ENCODE measurements at regions not wholly inside any gene's neighbourhood (a gene's known extent, or its start where the extent isn't known, plus 50 kb on each side); places are given as distances from the start of the nearest gene placed in this dataset.

DNA sequence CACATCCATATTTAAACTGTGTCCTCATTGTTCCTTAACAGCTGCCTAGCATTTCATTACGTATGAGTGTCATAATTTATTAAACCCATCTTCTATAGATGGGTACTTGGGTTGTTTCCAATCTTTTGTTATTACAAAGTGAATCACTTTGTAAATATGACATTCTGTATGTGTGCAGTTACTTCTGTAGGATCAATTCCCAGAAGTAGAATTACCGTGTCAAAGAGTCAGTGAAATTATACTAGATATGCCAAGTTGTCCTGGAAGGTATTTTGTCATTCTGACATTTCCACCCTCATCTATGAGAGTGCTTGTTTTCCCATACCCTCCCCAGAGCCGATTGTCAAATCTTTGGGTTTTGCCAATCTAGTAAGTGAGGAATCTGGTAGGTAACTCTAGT is 194.5 kb upstream of the APCDD1 start:
- Histone ChIP-seq H3K27me3 (ENCODE audit: control insufficient read depth in 3 of 3, insufficient read depth in 3 of 3, low read length in 2 of 3) (no peaks in the 10 kb centered on the region), H3K27ac (ENCODE audit: low read depth in 1 of 2, low read length in 1 of 2) (no peak overlapping the region), H3K4me1 (ENCODE audit: control insufficient read depth in 5 of 5, insufficient read depth in 5 of 5, low read length in 5 of 5) (peaks cover 0 to 4% (median 0%) of the 10 kb centered on the region in 5 donors), H3K9me3 (ENCODE audit: control insufficient read depth in 4 of 4, insufficient read depth in 3 of 4, low read length in 3 of 4) (peaks cover 0 to 9% (median 0%) of the 10 kb centered on the region in 4 donors), H3K9ac (ENCODE audit: insufficient read depth in 1 of 2, low read length in 2 of 2) (no peak overlapping the region), H3K36me3 (ENCODE audit: control insufficient read depth in 4 of 4, insufficient read depth in 4 of 4, low read length in 4 of 4) (no peaks in the 10 kb centered on the region), H3K4me3 (no peak overlapping the region)
- WGBS, 2 donors: 74 to 81% methylated on average over 3 of the region's 3 CpGs
- no peak for DNase-seq
- TF ChIP-seq, protein P1, sequence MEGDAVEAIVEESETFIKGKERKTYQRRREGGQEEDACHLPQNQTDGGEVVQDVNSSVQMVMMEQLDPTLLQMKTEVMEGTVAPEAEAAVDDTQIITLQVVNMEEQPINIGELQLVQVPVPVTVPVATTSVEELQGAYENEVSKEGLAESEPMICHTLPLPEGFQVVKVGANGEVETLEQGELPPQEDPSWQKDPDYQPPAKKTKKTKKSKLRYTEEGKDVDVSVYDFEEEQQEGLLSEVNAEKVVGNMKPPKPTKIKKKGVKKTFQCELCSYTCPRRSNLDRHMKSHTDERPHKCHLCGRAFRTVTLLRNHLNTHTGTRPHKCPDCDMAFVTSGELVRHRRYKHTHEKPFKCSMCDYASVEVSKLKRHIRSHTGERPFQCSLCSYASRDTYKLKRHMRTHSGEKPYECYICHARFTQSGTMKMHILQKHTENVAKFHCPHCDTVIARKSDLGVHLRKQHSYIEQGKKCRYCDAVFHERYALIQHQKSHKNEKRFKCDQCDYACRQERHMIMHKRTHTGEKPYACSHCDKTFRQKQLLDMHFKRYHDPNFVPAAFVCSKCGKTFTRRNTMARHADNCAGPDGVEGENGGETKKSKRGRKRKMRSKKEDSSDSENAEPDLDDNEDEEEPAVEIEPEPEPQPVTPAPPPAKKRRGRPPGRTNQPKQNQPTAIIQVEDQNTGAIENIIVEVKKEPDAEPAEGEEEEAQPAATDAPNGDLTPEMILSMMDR (IDR thresholded peaks at IDR 0.05; ENCODE audit: control extremely low read depth, extremely low read depth): no peak
- no peak for ATAC-seq (ENCODE audit: insufficient read depth, low FRiP score)

DNA sequence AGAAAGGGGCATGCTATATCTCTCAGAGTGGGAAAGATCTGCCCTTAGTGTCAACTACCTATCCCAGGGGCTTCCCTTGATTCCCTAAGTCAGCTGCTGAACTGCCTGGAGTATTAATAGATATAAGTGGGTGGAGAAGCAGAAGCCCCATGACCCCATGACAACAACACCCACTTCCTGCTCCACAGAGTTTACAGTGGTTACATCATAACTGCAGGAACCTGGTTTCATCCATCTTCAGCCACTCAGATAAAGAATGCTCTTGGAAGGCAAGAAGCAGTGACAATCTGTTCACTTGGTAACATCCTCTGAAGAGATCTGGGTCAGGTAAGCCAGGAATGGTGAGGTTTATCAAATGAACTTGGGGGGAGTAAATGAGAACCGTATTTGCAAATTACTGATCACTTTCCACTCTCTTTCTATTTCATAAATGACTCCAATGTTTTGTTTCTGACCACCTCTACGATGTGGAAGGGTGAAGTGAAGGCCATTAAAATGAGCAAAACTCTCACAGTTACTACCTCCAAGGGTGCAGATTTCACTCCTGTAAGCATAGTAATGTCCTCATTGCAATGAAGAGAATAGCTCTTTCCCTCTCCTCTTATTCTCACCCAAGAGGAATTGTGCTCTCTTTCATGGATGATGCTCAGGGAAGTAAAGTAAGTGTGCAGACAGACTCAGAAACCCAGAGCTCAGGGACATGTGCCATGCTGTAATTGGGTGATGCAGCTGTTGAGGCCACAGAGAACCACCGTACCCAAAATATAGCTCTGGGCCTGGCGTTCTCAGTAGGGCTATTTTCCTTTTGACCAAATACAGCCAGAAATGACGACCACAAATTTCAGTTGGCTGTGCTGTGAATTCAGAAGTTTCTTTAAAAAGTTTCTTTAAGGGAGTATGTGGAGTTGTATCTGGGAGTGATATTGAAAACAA is 192.8 kb upstream of the APCDD1 start:
- H3K27me3 ChIP-seq (ENCODE audit: control insufficient read depth in 3 of 3, insufficient read depth in 3 of 3, low read length in 2 of 3): no peaks in the 10 kb centered on the region

DNA sequence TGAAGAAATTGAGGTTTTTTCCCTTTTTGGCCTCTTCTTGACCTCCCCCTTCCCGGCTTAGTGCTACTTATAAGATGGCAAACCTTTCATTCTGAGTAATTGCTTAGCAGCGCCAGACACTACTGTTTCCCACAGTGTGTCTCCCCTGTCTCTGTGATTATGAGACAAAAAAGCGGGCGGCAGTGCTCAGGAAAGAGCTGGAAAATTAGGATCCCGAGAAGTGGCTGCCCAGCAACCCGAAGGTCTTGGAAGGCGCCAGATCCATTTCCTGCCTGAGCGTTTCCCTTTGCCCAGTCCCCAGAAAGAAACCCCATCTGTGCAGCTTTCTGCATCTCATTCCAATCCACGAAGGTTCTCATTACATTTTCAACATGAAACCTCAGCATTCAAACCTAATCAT is 191.9 kb upstream of the APCDD1 start:
- no peak for DNase-seq
- no peaks in the 10 kb centered on the region for H3K36me3 ChIP-seq (ENCODE audit: control insufficient read depth in 4 of 4, insufficient read depth in 4 of 4, low read length in 4 of 4)

More for the DNA sequence above, 192.8 kb upstream of the APCDD1 start:
- WGBS, 2 donors: 94 to 96% methylated on average over 5 of the region's 5 CpGs
- DNase-seq: no peak
- TF ChIP-seq, protein P1 (IDR thresholded peaks at IDR 0.05; ENCODE audit: control extremely low read depth, extremely low read depth): no peak
- Histone ChIP-seq H3K36me3 (ENCODE audit: control insufficient read depth in 4 of 4, insufficient read depth in 4 of 4, low read length in 4 of 4) (no peaks in the 10 kb centered on the region), H3K4me3 (no peak overlapping the region), H3K4me1 (ENCODE audit: control insufficient read depth in 5 of 5, insufficient read depth in 5 of 5, low read length in 5 of 5) (peaks cover 0 to 5% (median 0%) of the 10 kb centered on the region in 5 donors), H3K9ac (ENCODE audit: insufficient read depth in 1 of 2, low read length in 2 of 2) (no peak overlapping the region), H3K27ac (ENCODE audit: low read depth in 1 of 2, low read length in 1 of 2) (no peak overlapping the region), H3K9me3 (ENCODE audit: control insufficient read depth in 4 of 4, insufficient read depth in 3 of 4, low read length in 3 of 4) (peaks cover 0 to 9% (median 0%) of the 10 kb centered on the region in 4 donors)
- ATAC-seq (ENCODE audit: insufficient read depth, low FRiP score): no peak

More for the DNA sequence above, 191.9 kb upstream of the APCDD1 start:
- no peaks in the 10 kb centered on the region for H3K27me3 ChIP-seq (ENCODE audit: control insufficient read depth in 3 of 3, insufficient read depth in 3 of 3, low read length in 2 of 3)
- H3K27ac ChIP-seq (ENCODE audit: low read depth in 1 of 2, low read length in 1 of 2): no peak overlapping the region
- ATAC-seq (ENCODE audit: insufficient read depth, low FRiP score): no peak
- H3K4me3 ChIP-seq: no peak overlapping the region
- no peak overlapping the region for H3K9ac ChIP-seq (ENCODE audit: insufficient read depth in 1 of 2, low read length in 2 of 2)
- H3K9me3 ChIP-seq (ENCODE audit: control insufficient read depth in 4 of 4, insufficient read depth in 3 of 4, low read length in 3 of 4): peaks cover 0 to 9% (median 0%) of the 10 kb centered on the region in 4 donors
- H3K4me1 ChIP-seq (ENCODE audit: control insufficient read depth in 5 of 5, insufficient read depth in 5 of 5, low read length in 5 of 5): peaks cover 0 to 8% (median 0%) of the 10 kb centered on the region in 5 donors
- TF ChIP-seq, protein P1 (IDR thresholded peaks at IDR 0.05; ENCODE audit: control extremely low read depth, extremely low read depth): no peak
- WGBS, 2 donors: 83 to 85% methylated on average over 9 of the region's 9 CpGs
